ENCODE measurements at regions not wholly inside any gene's neighbourhood (a gene's known extent, or its start where the extent isn't known, plus 50 kb on each side); places are given as distances from the start of the nearest gene placed in this dataset.

GRCh38 chr3:161567577-161568361 lies 71.2 kb downstream of the OTOL1 start:
- DNase-seq (ENCODE audit: low spot score), result no peak
- Histone ChIP-seq H4K20me1 (ENCODE audit: insufficient read depth, low read length) (no peaks in the 10 kb centered on the region), H3K4me1 (ENCODE audit: insufficient read depth, low read length, poor library complexity, severe bottlenecking) (no peaks in the 10 kb centered on the region), H2AFZ (ENCODE audit: low read length) (no peak overlapping the region), H3K36me3 (ENCODE audit: insufficient read depth, low read length) (no peaks in the 10 kb centered on the region), H3K4me2 (ENCODE audit: low read length) (no peak overlapping the region), H3K9me2 (ENCODE audit: insufficient read depth, low read length) (no peaks in the 10 kb centered on the region), H3K9me3 (ENCODE audit: low read length) (no peaks in the 10 kb centered on the region), H3K27ac (ENCODE audit: low read depth, low read length, poor library complexity, severe bottlenecking) (no peak overlapping the region), H3K79me2 (ENCODE audit: insufficient read depth, low read depth, low read length) (no peaks in the 10 kb centered on the region), H3K4me3 (ENCODE audit: low read depth, low read length, poor library complexity, severe bottlenecking) (no peak overlapping the region)
- TF ChIP-seq EZH2phosphoT487 (IDR thresholded peaks at IDR 0.05; ENCODE audit: borderline replicate concordance, low read depth, low read length) (no peak), CTCF (conservative IDR thresholded peaks at IDR 0.05; ENCODE audit: low read length) (no peak)
- POLR2A ChIA-PET, result interaction anchor here (2.0 kb wide), 1 partner anchor 11 kb away, joined by 5 read pairs; no protein-coding TSS in a partner anchor
- intact Hi-C loops (cut with micrococcal nuclease; ENCODE audit: unreplicated experiment), result loop anchor here (10.0 kb wide), 1 partner anchor 287 kb away; no protein-coding TSS in a partner anchor
- BruUV-seq (replicated peaks), result no TSS peak
- CTCF ChIA-PET (ENCODE audit: unreplicated experiment), result no interaction called here

- DNase-seq (ENCODE audit: low spot score), result no peak
- no peak for TF ChIP-seq CTCF (conservative IDR thresholded peaks at IDR 0.05; ENCODE audit: low read length)
- TF ChIP-seq EZH2phosphoT487 (IDR thresholded peaks at IDR 0.05; ENCODE audit: borderline replicate concordance, low read depth, low read length), result no peak
- ChIA-PET POLR2A (interaction anchor here (0.6 to 2.0 kb wide), 3 partner anchors 10 to 86 kb away, joined by 3 to 5 read pairs (median 3); no protein-coding TSS in a partner anchor), CTCF (ENCODE audit: unreplicated experiment) (no interaction called here)
- Histone ChIP-seq H3K4me3 (ENCODE audit: low read depth, low read length, poor library complexity, severe bottlenecking) (no peak overlapping the region), H3K36me3 (ENCODE audit: insufficient read depth, low read length) (no peaks in the 10 kb centered on the region), H3K9me2 (ENCODE audit: insufficient read depth, low read length) (no peaks in the 10 kb centered on the region), H3K4me2 (ENCODE audit: low read length) (no peak overlapping the region), H3K4me1 (ENCODE audit: insufficient read depth, low read length, poor library complexity, severe bottlenecking) (no peaks in the 10 kb centered on the region), H3K27ac (ENCODE audit: low read depth, low read length, poor library complexity, severe bottlenecking) (no peak overlapping the region), H3K79me2 (ENCODE audit: insufficient read depth, low read depth, low read length) (no peaks in the 10 kb centered on the region), H2AFZ (ENCODE audit: low read length) (no peak overlapping the region), H3K9me3 (ENCODE audit: low read length) (no peaks in the 10 kb centered on the region), H4K20me1 (ENCODE audit: insufficient read depth, low read length) (no peaks in the 10 kb centered on the region)
- BruUV-seq (replicated peaks), result no TSS peak
- intact Hi-C loops (cut with micrococcal nuclease; ENCODE audit: unreplicated experiment), result loop anchor here (10.0 kb wide), 1 partner anchor 286 kb away; no protein-coding TSS in a partner anchor
These were observed 72.1 kb downstream of the OTOL1 start for GRCh38 chr3:161568671-161569070.

- no peak overlapping the region for H3K4me2 ChIP-seq (ENCODE audit: low read length)
- no peaks in the 10 kb centered on the region for H3K36me3 ChIP-seq (ENCODE audit: insufficient read depth, low read length)
- H3K9me2 ChIP-seq (ENCODE audit: insufficient read depth, low read length), result no peaks in the 10 kb centered on the region
- no peaks in the 10 kb centered on the region for H3K9me3 ChIP-seq (ENCODE audit: low read length)
- no peak overlapping the region for H3K27ac ChIP-seq (ENCODE audit: low read depth, low read length, poor library complexity, severe bottlenecking)
- no peak overlapping the region for H3K4me3 ChIP-seq (ENCODE audit: low read depth, low read length, poor library complexity, severe bottlenecking)
- TF ChIP-seq EZH2phosphoT487 (IDR thresholded peaks at IDR 0.05; ENCODE audit: borderline replicate concordance, low read depth, low read length), result no peak
- TF ChIP-seq CTCF (conservative IDR thresholded peaks at IDR 0.05; ENCODE audit: low read length), result no peak
- intact Hi-C loops (cut with micrococcal nuclease; ENCODE audit: unreplicated experiment), result no loop called here
- no TSS peak for BruUV-seq (replicated peaks)
- no peaks in the 10 kb centered on the region for H4K20me1 ChIP-seq (ENCODE audit: insufficient read depth, low read length)
- no peak for DNase-seq (ENCODE audit: low spot score)
- POLR2A ChIA-PET, result no interaction called here
- CTCF ChIA-PET (ENCODE audit: unreplicated experiment), result no interaction called here
- H3K79me2 ChIP-seq (ENCODE audit: insufficient read depth, low read depth, low read length), result no peaks in the 10 kb centered on the region
- no peak overlapping the region for H2AFZ ChIP-seq (ENCODE audit: low read length)
- H3K4me1 ChIP-seq (ENCODE audit: insufficient read depth, low read length, poor library complexity, severe bottlenecking), result no peaks in the 10 kb centered on the region
These were observed 75.3 kb downstream of the OTOL1 start for GRCh38 chr3:161571951-161572350.

Data from OCI-LY7 (cell line).